PFSK-1 (cell line): ENCODE measurements at regions not wholly inside any gene's neighbourhood (a gene's known extent, or its start where the extent isn't known, plus 50 kb on each side); places are given as distances from the start of the nearest gene placed in this dataset.

Source experiments
- POLR2AphosphoS5 ChIP-seq: IDR thresholded peaks from 2 replicates; pipeline ENCODE4 v1.6.1; 2012; ENCODE audit warnings: low read depth, mild to moderate bottlenecking, control low read depth, low read length, moderate library complexity
- SIN3A ChIP-seq: IDR thresholded peaks from 2 replicates; pipeline ENCODE4 v1.6.1; 2012; ENCODE audit warnings: mild to moderate bottlenecking, low read length, moderate library complexity, borderline replicate concordance; ENCODE audit not compliant: insufficient read depth
- TAF1 ChIP-seq: IDR thresholded peaks from 2 replicates; pipeline ENCODE4 v1.6.1; 2012; ENCODE audit warnings: low read length, control low read depth, borderline replicate concordance; ENCODE audit not compliant: insufficient read depth

GRCh38 chr6:55937951-55938690 is 62.7 kb upstream of the BMP5 start:
- no peak for TF ChIP-seq TAF1
- TF ChIP-seq POLR2AphosphoS5, result no peak
- TF ChIP-seq SIN3A, result no peak
